Superior temporal gyrus (tissue), 1 donor: ENCODE measurements at regions not wholly inside any gene's neighbourhood (a gene's known extent, or its start where the extent isn't known, plus 50 kb on each side); places are given as distances from the start of the nearest gene placed in this dataset.
"Not testable (repeated sequence)": the region's sequence is repeated elsewhere in the genome, so short reads cannot be mapped to it uniquely, and the experiment has no call there.

Source experiments
- DNase-seq: peaks from one replicate; pipeline ENCODE4 v3.0.0-alpha.2; 2016; ENCODE audit errors: extremely low spot score

- no peak for DNase-seq
Observed at GRCh38 chr20:50328996-50329898, 138.6 kb downstream of the CEBPB start.

- DNase-seq = no peak
Observed at GRCh38 chr20:50329981-50330503, 139.4 kb downstream of the CEBPB start.

- DNase-seq = no peak
Observed at GRCh38 chr20:50330504-50331313, 140.1 kb downstream of the CEBPB start.

GRCh38 chr20:50331469-50332363 lies 141.1 kb downstream of the CEBPB start:
- DNase-seq = no peak

DNA sequence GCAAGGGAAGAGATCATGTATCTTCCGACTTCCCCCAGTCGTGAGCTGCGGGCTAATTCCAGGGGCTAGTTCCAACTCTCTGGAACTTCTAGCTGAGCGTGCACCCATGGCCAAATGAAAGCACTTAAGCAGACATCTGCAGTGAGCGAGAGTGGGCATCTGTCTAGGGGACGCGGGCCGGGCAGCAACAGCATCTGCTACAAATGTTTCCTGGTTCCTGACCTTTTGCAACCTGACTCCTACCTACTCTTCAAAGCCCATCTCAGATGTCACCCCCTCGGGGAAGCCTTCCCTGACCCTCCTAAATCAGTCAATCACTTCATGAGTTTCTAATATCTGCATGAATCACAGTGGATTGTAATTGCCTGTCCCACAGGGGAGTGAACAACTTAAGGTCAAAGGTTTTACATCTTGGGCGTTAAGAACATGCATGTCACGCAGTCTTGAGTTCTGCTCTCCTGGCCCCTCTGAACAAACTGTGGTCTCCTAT lies 141.9 kb downstream of the CEBPB start:
- DNase-seq = no peak

GRCh38 chr20:50333131-50333670 lies 142.6 kb downstream of the CEBPB start:
- no peak for DNase-seq

DNA sequence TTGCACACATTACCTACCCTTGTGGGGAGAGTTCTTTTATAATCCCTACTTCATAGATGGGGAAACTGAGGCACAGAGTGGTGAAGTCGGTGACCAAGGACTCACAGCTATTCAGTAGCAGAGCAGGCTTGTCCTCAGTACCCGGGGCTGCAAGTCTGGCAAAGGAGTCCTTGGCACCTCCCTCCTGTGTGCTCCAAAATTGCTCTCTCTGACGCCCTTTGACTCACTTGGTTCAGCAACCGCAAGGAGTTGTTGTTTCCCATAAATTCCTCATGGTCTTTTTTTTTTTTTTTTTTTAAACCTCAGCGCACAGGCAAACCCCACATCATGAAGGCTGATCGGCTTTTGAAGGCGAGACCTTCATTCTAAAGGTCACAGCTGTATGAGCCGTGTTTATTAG lies 143.2 kb downstream of the CEBPB start:
- no peak for DNase-seq

- DNase-seq = not testable (repeated sequence)
Observed at GRCh38 chr20:50334512-50334911, 143.9 kb downstream of the CEBPB start.

GRCh38 chr20:50335105-50335504 lies 144.5 kb downstream of the CEBPB start:
- DNase-seq = peak; percentile 38

- peak; percentile 33 for DNase-seq
Observed at GRCh38 chr20:50335866-50336265, 145.2 kb downstream of the CEBPB start.

DNA sequence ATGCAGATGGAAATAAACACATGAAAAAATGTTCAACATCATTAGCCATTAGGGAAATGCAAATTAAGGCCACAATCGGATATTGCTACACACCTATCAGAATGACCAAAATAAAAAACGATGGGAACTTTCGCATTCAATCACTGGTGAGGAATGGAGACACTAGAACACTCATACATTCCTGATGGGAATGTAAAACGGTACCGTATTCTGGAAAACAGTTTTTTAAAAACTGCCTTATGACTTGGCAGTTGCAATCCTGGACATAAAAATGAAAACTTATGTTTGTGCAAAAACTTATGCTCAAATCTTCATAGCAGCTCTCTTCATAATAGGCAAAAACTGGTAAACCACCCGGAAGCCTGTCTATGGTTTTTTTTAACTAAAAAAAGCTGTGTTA lies 146.0 kb downstream of the CEBPB start:
- DNase-seq = no peak

- no peak for DNase-seq
Observed at GRCh38 chr20:50337521-50338466, 147.2 kb downstream of the CEBPB start.

DNA sequence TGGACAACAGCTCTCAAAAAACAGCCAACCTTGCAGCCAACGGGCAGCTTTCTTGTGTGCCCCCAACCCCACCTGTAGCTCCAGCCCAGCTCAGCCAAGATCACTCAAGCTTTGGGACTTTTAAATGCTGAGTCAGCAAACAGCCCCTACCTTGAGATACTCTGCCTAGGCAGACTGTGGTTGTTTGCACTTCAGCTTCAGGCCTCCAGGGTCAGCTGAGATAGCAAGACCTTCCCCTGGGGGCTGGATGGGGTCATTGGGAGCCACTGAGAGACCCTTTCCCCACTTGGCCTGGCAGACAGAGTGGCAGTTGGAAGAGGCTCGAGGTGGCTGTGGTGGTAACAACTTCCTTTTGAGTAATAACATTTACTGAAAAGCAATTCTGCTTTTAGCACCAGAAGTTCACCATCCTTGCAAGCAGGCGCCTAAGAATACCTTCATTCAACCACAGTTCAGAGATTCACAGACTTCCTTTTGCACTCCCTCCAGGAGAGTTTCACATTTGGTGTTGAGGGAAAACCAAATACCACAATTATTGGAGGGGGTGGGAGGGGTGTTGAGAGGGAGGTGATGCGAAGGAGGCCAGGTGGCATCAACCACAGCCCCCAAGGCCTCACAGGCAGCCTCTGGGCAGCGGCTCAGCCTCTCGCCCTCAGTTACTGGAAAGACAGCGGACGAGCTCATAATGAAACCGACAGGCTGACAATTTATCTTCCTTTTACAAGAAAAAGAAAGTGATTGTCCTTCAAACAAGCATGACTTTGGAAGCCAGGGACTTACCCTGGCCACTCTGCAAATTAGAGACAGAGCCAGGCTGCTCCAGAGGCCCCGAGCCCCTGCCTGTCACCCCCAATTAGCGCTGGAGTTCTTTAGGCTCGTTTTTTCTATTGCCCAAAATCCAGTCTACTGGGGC lies 148.1 kb downstream of the CEBPB start:
- DNase-seq = no peak

DNA sequence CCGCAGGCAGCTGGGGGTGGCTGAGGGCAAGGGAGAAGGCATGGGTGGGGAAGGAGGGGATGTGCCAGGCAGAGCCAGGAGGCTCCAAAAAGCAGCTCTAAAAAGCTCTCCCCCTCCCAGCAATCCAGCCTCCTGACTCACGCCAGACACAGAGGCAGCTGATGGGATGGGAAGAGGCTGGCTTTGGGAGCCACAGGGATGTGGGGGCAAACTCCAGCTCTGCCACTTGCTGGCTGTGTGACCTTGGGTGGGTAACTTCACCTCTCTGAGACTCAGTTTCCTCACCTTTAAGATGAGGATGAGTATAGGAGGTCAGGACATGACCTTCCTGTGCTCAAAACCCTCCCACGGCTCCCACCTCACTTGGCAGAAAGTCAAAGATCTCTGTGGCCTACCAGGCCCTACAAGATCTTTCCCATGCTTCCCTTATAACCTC lies 148.9 kb downstream of the CEBPB start:
- no peak for DNase-seq

DNA sequence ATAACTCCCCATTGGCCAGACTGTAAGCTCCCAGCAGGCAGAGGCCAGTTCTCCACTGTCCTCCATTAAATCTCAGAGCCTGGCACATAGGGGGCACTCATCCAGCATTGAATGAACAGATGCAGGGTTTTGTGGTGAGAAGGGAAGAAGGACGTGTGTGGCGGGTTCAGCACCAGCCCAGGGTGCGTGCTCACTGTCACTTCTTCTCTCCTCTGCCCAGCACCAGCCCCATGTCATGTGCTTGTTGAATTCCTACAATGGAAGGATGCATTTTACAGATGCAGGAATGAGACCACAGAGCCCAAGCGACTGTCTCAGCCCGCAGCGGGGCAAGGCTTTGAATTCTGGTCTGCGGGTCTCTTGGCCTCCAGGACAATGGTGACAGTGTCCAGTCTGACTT lies 149.9 kb downstream of the CEBPB start:
- no peak for DNase-seq

DNA sequence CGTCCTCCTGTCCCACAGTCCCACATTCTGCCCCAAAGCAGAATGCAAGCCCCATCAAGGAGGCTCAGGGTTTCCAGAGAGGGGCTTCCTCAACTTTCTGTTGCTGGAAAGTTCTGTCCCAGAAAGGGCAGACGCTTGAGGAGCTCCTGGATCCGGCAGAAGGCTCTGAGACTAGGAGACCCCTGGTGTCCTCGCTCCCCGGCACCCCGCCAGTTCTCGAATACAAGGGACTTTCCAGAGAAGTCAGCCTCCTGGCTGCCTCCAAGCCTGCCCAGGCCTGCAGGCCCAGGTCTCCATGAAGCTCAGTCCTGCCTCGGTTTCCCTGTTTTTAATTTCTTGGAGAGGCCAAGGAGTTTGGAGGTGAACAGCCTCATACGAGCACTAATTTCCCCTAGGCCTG lies 150.4 kb downstream of the CEBPB start:
- no peak for DNase-seq

DNA sequence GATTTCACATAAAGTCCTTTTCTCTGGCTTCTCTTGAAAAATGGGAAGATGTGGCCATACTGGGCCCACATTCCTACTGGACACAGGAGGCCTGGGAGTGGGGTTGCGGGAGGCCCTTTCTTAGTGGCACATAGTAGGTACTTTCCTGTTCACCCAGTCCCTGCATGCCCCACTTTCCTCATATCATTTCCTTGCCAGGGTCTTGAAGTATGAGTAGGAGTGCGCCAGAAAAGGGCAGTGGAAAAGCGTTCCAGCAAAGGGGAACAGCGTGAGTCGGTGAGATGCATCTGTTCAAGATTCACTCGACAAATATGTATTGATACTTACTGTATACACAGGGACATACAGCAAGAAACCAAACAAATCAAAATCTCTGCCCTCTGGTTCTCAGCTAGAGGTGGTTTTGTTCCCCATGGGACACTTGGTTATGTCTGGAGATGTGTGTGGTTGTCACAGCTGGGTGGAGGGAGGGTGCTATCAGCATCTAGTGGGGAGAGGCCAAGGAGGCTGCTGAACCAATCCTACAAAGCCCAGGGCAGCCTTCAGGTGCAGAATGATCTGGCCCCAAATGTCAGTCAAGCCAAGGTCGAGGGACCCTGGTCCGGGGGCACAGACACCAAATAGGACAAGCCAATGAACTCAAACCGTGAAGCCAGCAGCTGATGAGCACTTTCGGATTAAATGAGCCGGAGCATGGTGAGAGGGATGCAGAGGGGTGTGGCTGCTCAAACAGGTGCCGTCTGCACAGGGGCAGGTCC lies 151.4 kb downstream of the CEBPB start:
- no peak for DNase-seq

DNA sequence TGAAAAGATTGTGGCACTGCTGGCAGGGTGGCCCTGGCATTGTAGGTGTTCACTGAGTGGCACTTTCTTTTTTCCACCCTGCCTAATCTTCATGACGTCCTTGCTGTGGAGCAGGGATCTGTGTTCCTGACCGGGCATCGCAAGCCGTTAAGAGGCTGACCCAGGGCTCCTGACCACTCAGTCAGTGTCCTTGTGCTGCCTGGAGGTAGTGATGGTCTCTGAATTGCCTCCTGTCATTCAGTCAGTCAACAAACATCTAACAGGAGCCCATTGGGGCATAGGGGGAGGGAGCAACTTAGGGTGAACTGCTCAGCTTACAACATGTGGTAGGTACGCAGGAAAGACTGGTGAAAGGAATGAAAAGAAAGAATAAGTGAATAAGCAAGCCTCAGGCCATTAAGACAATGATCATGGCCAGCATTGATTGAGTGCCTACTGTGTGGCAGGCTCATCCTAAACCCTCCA lies 152.0 kb downstream of the CEBPB start:
- no peak for DNase-seq
